ENCODE measurements at regions not wholly inside any gene's neighbourhood (a gene's known extent, or its start where the extent isn't known, plus 50 kb on each side); places are given as distances from the start of the nearest gene placed in this dataset.

GRCh38 chr22:27462190-27462589, 339.4 kb downstream of the MN1 start:
- no peak overlapping the region for H4K8ac ChIP-seq (ENCODE audit: low read depth, low read length)
- H3K14ac ChIP-seq (ENCODE audit: low read length) = no peak overlapping the region
- no peaks in the 10 kb centered on the region for H3K27me3 ChIP-seq (ENCODE audit: control insufficient read depth in 3 of 3, insufficient read depth in 3 of 3, low read depth in 1 of 3, low read length in 3 of 3)
- peaks cover 7 to 12% of the 10 kb centered on the region in 2 donors for H3K9me3 ChIP-seq (replicated peaks in 1 of 2; ENCODE audit: control insufficient read depth in 2 of 2, insufficient read depth in 1 of 2, low read depth in 1 of 2, low read length in 2 of 2)
- peak overlapping the region; percentile 27 for H2AFZ ChIP-seq (ENCODE audit: low read length)
- H3K18ac ChIP-seq (ENCODE audit: low read length) = peak overlapping the region; percentile 16
- no peak overlapping the region for H3K4me3 ChIP-seq (ENCODE audit: low read length in 2 of 2)
- H2BK120ac ChIP-seq (ENCODE audit: low read depth, low read length) = no peak overlapping the region
- H3K9ac ChIP-seq (ENCODE audit: low read depth, low read length, poor library complexity) = no peak overlapping the region
- H4K91ac ChIP-seq (ENCODE audit: low read depth, low read length, poor library complexity) = no peak overlapping the region
- no peak overlapping the region for H2BK15ac ChIP-seq (ENCODE audit: low read length)
- peak; percentile 70 for DNase-seq (ENCODE audit: low spot score)
- H3K79me1 ChIP-seq (ENCODE audit: low read depth, low read length) = peaks cover 2% of the 10 kb centered on the region
- H3K27ac ChIP-seq (replicated peaks; ENCODE audit: low read length) = peak overlapping the region; percentile 83
- no peak overlapping the region for H2AK5ac ChIP-seq (ENCODE audit: low read depth, low read length)
- no peak overlapping the region for H2BK5ac ChIP-seq (ENCODE audit: low read length)
- no peaks in the 10 kb centered on the region for H3K36me3 ChIP-seq (replicated peaks in 1 of 2; ENCODE audit: control insufficient read depth in 2 of 2, insufficient read depth in 2 of 2, low read length in 2 of 2)
- H3K23ac ChIP-seq (ENCODE audit: low read depth, low read length, poor library complexity) = no peak overlapping the region
- no peak overlapping the region for H3K4ac ChIP-seq (ENCODE audit: low read length)
- no peak overlapping the region for H2BK12ac ChIP-seq (ENCODE audit: low read length)
- peaks cover 24 to 36% of the 10 kb centered on the region in 2 donors for H3K4me1 ChIP-seq (ENCODE audit: control insufficient read depth in 2 of 2, insufficient read depth in 1 of 2, low read depth in 1 of 2, low read length in 2 of 2)
- H3K4me2 ChIP-seq (ENCODE audit: insufficient read depth, low read length, poor library complexity, severe bottlenecking) = peak overlapping the region; percentile 22
- WGBS, 2 donors (ENCODE audit: extremely low coverage in 2 of 2, insufficient read length in 2 of 2, insufficient replicate concordance in 1 of 2) = no CpG with 5 or more reads among the region's 7 CpGs

GRCh38 chr22:27463121-27463660, 338.4 kb downstream of the MN1 start:
- Histone ChIP-seq H4K91ac (ENCODE audit: low read depth, low read length, poor library complexity) (no peak overlapping the region), H3K18ac (ENCODE audit: low read length) (peak overlapping the region; percentile 81), H3K9me3 (replicated peaks in 1 of 2; ENCODE audit: control insufficient read depth in 2 of 2, insufficient read depth in 1 of 2, low read depth in 1 of 2, low read length in 2 of 2) (peaks cover 7 to 12% of the 10 kb centered on the region in 2 donors), H2BK15ac (ENCODE audit: low read length) (peak overlapping the region; percentile 33), H3K9ac (ENCODE audit: low read depth, low read length, poor library complexity) (no peak overlapping the region), H3K27me3 (ENCODE audit: control insufficient read depth in 3 of 3, insufficient read depth in 3 of 3, low read depth in 1 of 3, low read length in 3 of 3) (no peaks in the 10 kb centered on the region), H2BK5ac (ENCODE audit: low read length) (no peak overlapping the region), H2BK120ac (ENCODE audit: low read depth, low read length) (no peak overlapping the region), H3K4ac (ENCODE audit: low read length) (no peak overlapping the region), H4K8ac (ENCODE audit: low read depth, low read length) (no peak overlapping the region), H3K4me3 (ENCODE audit: low read length in 2 of 2) (no peak overlapping the region), H3K79me1 (ENCODE audit: low read depth, low read length) (peaks cover 2% of the 10 kb centered on the region), H3K4me1 (ENCODE audit: control insufficient read depth in 2 of 2, insufficient read depth in 1 of 2, low read depth in 1 of 2, low read length in 2 of 2) (peaks cover 21 to 39% of the 10 kb centered on the region in 2 donors), H3K4me2 (ENCODE audit: insufficient read depth, low read length, poor library complexity, severe bottlenecking) (no peak overlapping the region), H3K36me3 (replicated peaks in 1 of 2; ENCODE audit: control insufficient read depth in 2 of 2, insufficient read depth in 2 of 2, low read length in 2 of 2) (no peaks in the 10 kb centered on the region), H3K27ac (replicated peaks; ENCODE audit: low read length) (no peak overlapping the region), H2AFZ (ENCODE audit: low read length) (no peak overlapping the region), H2AK5ac (ENCODE audit: low read depth, low read length) (peak overlapping the region; percentile 78), H2BK12ac (ENCODE audit: low read length) (peak overlapping the region; percentile 30), H3K23ac (ENCODE audit: low read depth, low read length, poor library complexity) (no peak overlapping the region), H3K14ac (ENCODE audit: low read length) (no peak overlapping the region)
- no peak for DNase-seq (ENCODE audit: low spot score)
- no CpG with 5 or more reads among the region's 13 CpGs for WGBS, 2 donors (ENCODE audit: extremely low coverage in 2 of 2, insufficient read length in 2 of 2, insufficient replicate concordance in 1 of 2)

- H3K4ac ChIP-seq (ENCODE audit: low read length) = no peak overlapping the region
- H2BK12ac ChIP-seq (ENCODE audit: low read length) = no peak overlapping the region
- no peak overlapping the region for H3K27ac ChIP-seq (replicated peaks; ENCODE audit: low read length)
- no peak overlapping the region for H2BK15ac ChIP-seq (ENCODE audit: low read length)
- no peak overlapping the region for H3K4me3 ChIP-seq (ENCODE audit: low read length in 2 of 2)
- H2AFZ ChIP-seq (ENCODE audit: low read length) = no peak overlapping the region
- H4K8ac ChIP-seq (ENCODE audit: low read depth, low read length) = no peak overlapping the region
- no peak overlapping the region for H3K14ac ChIP-seq (ENCODE audit: low read length)
- no peak overlapping the region for H4K91ac ChIP-seq (ENCODE audit: low read depth, low read length, poor library complexity)
- no peak overlapping the region for H3K4me2 ChIP-seq (ENCODE audit: insufficient read depth, low read length, poor library complexity, severe bottlenecking)
- no peak overlapping the region for H2BK120ac ChIP-seq (ENCODE audit: low read depth, low read length)
- H3K36me3 ChIP-seq (replicated peaks in 1 of 2; ENCODE audit: control insufficient read depth in 2 of 2, insufficient read depth in 2 of 2, low read length in 2 of 2) = no peaks in the 10 kb centered on the region
- H3K27me3 ChIP-seq (ENCODE audit: control insufficient read depth in 3 of 3, insufficient read depth in 3 of 3, low read depth in 1 of 3, low read length in 3 of 3) = no peaks in the 10 kb centered on the region
- H2AK5ac ChIP-seq (ENCODE audit: low read depth, low read length) = no peak overlapping the region
- peaks cover 2% of the 10 kb centered on the region for H3K79me1 ChIP-seq (ENCODE audit: low read depth, low read length)
- DNase-seq (ENCODE audit: low spot score) = no peak
- peaks cover 17 to 27% of the 10 kb centered on the region in 2 donors for H3K4me1 ChIP-seq (ENCODE audit: control insufficient read depth in 2 of 2, insufficient read depth in 1 of 2, low read depth in 1 of 2, low read length in 2 of 2)
- peaks cover 7 to 12% of the 10 kb centered on the region in 2 donors for H3K9me3 ChIP-seq (replicated peaks in 1 of 2; ENCODE audit: control insufficient read depth in 2 of 2, insufficient read depth in 1 of 2, low read depth in 1 of 2, low read length in 2 of 2)
- H3K23ac ChIP-seq (ENCODE audit: low read depth, low read length, poor library complexity) = no peak overlapping the region
- no peak overlapping the region for H3K9ac ChIP-seq (ENCODE audit: low read depth, low read length, poor library complexity)
- no CpG with 5 or more reads among the region's 2 CpGs for WGBS, 2 donors (ENCODE audit: extremely low coverage in 2 of 2, insufficient read length in 2 of 2, insufficient replicate concordance in 1 of 2)
- peak overlapping the region; percentile 16 for H3K18ac ChIP-seq (ENCODE audit: low read length)
- peak overlapping the region; percentile 48 for H2BK5ac ChIP-seq (ENCODE audit: low read length)
These were observed 335.3 kb downstream of the MN1 start for GRCh38 chr22:27466229-27466628.

- Histone ChIP-seq H3K4ac (ENCODE audit: low read length) (no peak overlapping the region), H3K4me1 (ENCODE audit: control insufficient read depth in 2 of 2, insufficient read depth in 1 of 2, low read depth in 1 of 2, low read length in 2 of 2) (peaks cover 13 to 21% of the 10 kb centered on the region in 2 donors), H3K36me3 (replicated peaks in 1 of 2; ENCODE audit: control insufficient read depth in 2 of 2, insufficient read depth in 2 of 2, low read length in 2 of 2) (no peaks in the 10 kb centered on the region), H3K9me3 (replicated peaks in 1 of 2; ENCODE audit: control insufficient read depth in 2 of 2, insufficient read depth in 1 of 2, low read depth in 1 of 2, low read length in 2 of 2) (peaks cover 7 to 12% of the 10 kb centered on the region in 2 donors), H2BK120ac (ENCODE audit: low read depth, low read length) (no peak overlapping the region), H2AK5ac (ENCODE audit: low read depth, low read length) (no peak overlapping the region), H2BK15ac (ENCODE audit: low read length) (no peak overlapping the region), H3K18ac (ENCODE audit: low read length) (no peak overlapping the region), H3K14ac (ENCODE audit: low read length) (no peak overlapping the region), H3K79me1 (ENCODE audit: low read depth, low read length) (peaks cover 2% of the 10 kb centered on the region), H4K91ac (ENCODE audit: low read depth, low read length, poor library complexity) (no peak overlapping the region), H3K4me2 (ENCODE audit: insufficient read depth, low read length, poor library complexity, severe bottlenecking) (no peak overlapping the region), H2AFZ (ENCODE audit: low read length) (no peak overlapping the region), H3K23ac (ENCODE audit: low read depth, low read length, poor library complexity) (no peak overlapping the region), H3K27ac (replicated peaks; ENCODE audit: low read length) (no peak overlapping the region), H3K9ac (ENCODE audit: low read depth, low read length, poor library complexity) (no peak overlapping the region), H3K27me3 (ENCODE audit: control insufficient read depth in 3 of 3, insufficient read depth in 3 of 3, low read depth in 1 of 3, low read length in 3 of 3) (no peaks in the 10 kb centered on the region), H4K8ac (ENCODE audit: low read depth, low read length) (no peak overlapping the region), H3K4me3 (ENCODE audit: low read length in 2 of 2) (no peak overlapping the region), H2BK5ac (ENCODE audit: low read length) (peak overlapping the region; percentile 48), H2BK12ac (ENCODE audit: low read length) (no peak overlapping the region)
- no peak for DNase-seq (ENCODE audit: low spot score)
- no CpG with 5 or more reads among the region's 7 CpGs for WGBS, 2 donors (ENCODE audit: extremely low coverage in 2 of 2, insufficient read length in 2 of 2, insufficient replicate concordance in 1 of 2)
These were observed 334.6 kb downstream of the MN1 start for GRCh38 chr22:27466778-27467438.

Measured in neuronal stem cell (in vitro differentiated cells).